H1 (cell line): ENCODE measurements at regions not wholly inside any gene's neighbourhood (a gene's known extent, or its start where the extent isn't known, plus 50 kb on each side); places are given as distances from the start of the nearest gene placed in this dataset.

Experiments used
- CTCF ChIA-PET: fragments of 300-600 bp; sonication (Branson Sonifier 250); formaldehyde crosslinking; loops from one replicate; lab custom pipeline; 2021; ENCODE audit not compliant: partially characterized antibody; lab: Charles Lee
- POLR2A ChIA-PET: fragments of 300-600 bp; sonication (Branson Sonifier 250); formaldehyde crosslinking; loops from one replicate; lab custom pipeline; 2021; ENCODE audit warnings: inconsistent platforms; ENCODE audit not compliant: partially characterized antibody; lab: Charles Lee
- DNase-seq, 2 experiments: peaks; one replicate each; pipeline versions ENCODE4 v3.0.0 to v3.0.0-alpha.2; 2010 to 2022; ENCODE audit warnings: low spot score in 2 of 2, low read depth in 1 of 2, mixed read lengths in 1 of 2
- FAIRE-seq: peaks from 2 replicates; lab custom pipeline; 2011; peaks lifted over from hg19 to GRCh38; lab: Jason Lieb, UNC
- H2AFZ ChIP-seq: 2 replicates; pipeline ENCODE4 v1.8.1; 2012; ENCODE audit warnings: low read length, inconsistent platforms
- H2AK5ac ChIP-seq: 2 replicates; pipeline ENCODE4 v1.6.1; 2013; ENCODE audit warnings: low read depth, low read length
- H2BK120ac ChIP-seq: replicated peaks from 2 replicates; pipeline ENCODE3; 2013; ENCODE audit warnings: low read depth, low read length, inconsistent platforms
- H2BK12ac ChIP-seq: 2 replicates; pipeline ENCODE4 v1.6.1; 2013; ENCODE audit warnings: low read depth, low read length
- H2BK15ac ChIP-seq: 2 replicates; pipeline ENCODE4 v1.6.1; 2013; ENCODE audit warnings: low read length
- H2BK20ac ChIP-seq: 2 replicates; pipeline ENCODE4 v1.6.1; 2013; ENCODE audit warnings: low read length
- H2BK5ac ChIP-seq: 2 replicates; pipeline ENCODE4 v1.6.1; 2013; ENCODE audit warnings: low read depth, low read length
- H3K14ac ChIP-seq: 2 replicates; pipeline ENCODE4 v1.6.1; 2013; ENCODE audit warnings: inconsistent platforms; ENCODE audit not compliant: insufficient read length
- H3K18ac ChIP-seq: 2 replicates; pipeline ENCODE4 v1.6.1; 2013; ENCODE audit warnings: low read length; ENCODE audit errors: extremely low read depth
- H3K23ac ChIP-seq: 2 replicates; pipeline ENCODE4 v1.6.1; 2013; ENCODE audit warnings: inconsistent platforms; ENCODE audit not compliant: insufficient read length
- H3K23me2 ChIP-seq: 2 replicates; pipeline ENCODE4 v1.6.1; 2013; ENCODE audit warnings: low read depth, low read length
- H3K27ac ChIP-seq: 2 replicates; pipeline ENCODE4 v1.6.1; 2011; ENCODE audit warnings: low read depth, low read length, inconsistent platforms
- H3K27me3 ChIP-seq, 4 experiments: replicated peaks in 1 of 4; 1 replicate in 1 of 4; 2 replicates in 3 of 4; pipeline versions ENCODE4 v1.6.1 to v1.8.1; 2011 to 2013; ENCODE audit warnings: low read length in 3 of 4, mild to moderate bottlenecking in 3 of 4, inconsistent platforms in 2 of 4, mixed read lengths in 2 of 4, moderate library complexity in 1 of 4; ENCODE audit not compliant: control insufficient read depth in 3 of 4, insufficient read depth in 3 of 4; ENCODE audit errors: extremely low read depth in 1 of 4
- H3K36me3 ChIP-seq, 4 experiments: 2 replicates each; pipeline versions ENCODE4 v1.6.1 to v1.8.1; 2011 to 2013; ENCODE audit warnings: mild to moderate bottlenecking in 4 of 4, low read length in 3 of 4, moderate library complexity in 2 of 4, control low read depth in 1 of 4, inconsistent platforms in 1 of 4; ENCODE audit not compliant: insufficient read depth in 4 of 4, control insufficient read depth in 2 of 4
- H3K4ac ChIP-seq: replicated peaks from 2 replicates; pipeline ENCODE3; 2013; ENCODE audit warnings: low read length, low read depth, mixed read lengths, inconsistent platforms; ENCODE audit not compliant: insufficient read length
- H3K4me1 ChIP-seq, 4 experiments: replicated peaks in 1 of 4; 1 replicate in 1 of 4; 2 replicates in 3 of 4; pipeline versions ENCODE4 v1.6.1 to v1.8.1; 2011 to 2013; ENCODE audit warnings: low read length in 3 of 4, inconsistent platforms in 2 of 4, mixed read lengths in 1 of 4; ENCODE audit not compliant: insufficient read depth in 4 of 4, control insufficient read depth in 3 of 4
- H3K4me2 ChIP-seq, 2 experiments: 2 replicates each; pipeline versions ENCODE4 v1.6.1 to v1.8.1; 2011 to 2013; ENCODE audit warnings: low read depth in 2 of 2, low read length in 2 of 2, control low read depth in 1 of 2, inconsistent platforms in 1 of 2, mild to moderate bottlenecking in 1 of 2; ENCODE audit not compliant: insufficient read depth in 1 of 2
- H3K4me3 ChIP-seq, 4 experiments: fragments of 200-600, 300-600 bp in 1 of 4; sonication (generic), shearing (Covaris generic), sonication (Bioruptor Twin) in 1 of 4; 2 replicates each; pipeline versions ENCODE4 v1.5.1 to v1.8.1; 2011 to 2016; ENCODE audit warnings: low read length in 4 of 4, low read depth in 3 of 4, control low read depth in 2 of 4, inconsistent platforms in 2 of 4, mild to moderate bottlenecking in 2 of 4, mixed read lengths in 1 of 4, moderate library complexity in 1 of 4; ENCODE audit not compliant: insufficient read depth in 2 of 4; ENCODE audit errors: extremely low read depth in 1 of 4
- H3K56ac ChIP-seq: replicated peaks from 2 replicates; pipeline ENCODE3; 2013; ENCODE audit warnings: low read depth, mild to moderate bottlenecking, mixed read lengths, low read length, inconsistent platforms; ENCODE audit not compliant: insufficient read length
- H3K79me1 ChIP-seq: 2 replicates; pipeline ENCODE4 v1.6.1; 2013; ENCODE audit warnings: low read depth, low read length, control low read depth
- H3K79me2 ChIP-seq, 2 experiments: 2 replicates each; pipeline versions ENCODE4 v1.6.1 to v1.8.1; 2012 to 2013; ENCODE audit warnings: low read length in 2 of 2, mild to moderate bottlenecking in 2 of 2, inconsistent platforms in 1 of 2; ENCODE audit not compliant: insufficient read depth in 2 of 2, control insufficient read depth in 1 of 2
- H3K9ac ChIP-seq, 4 experiments: replicated peaks in 1 of 4; 1 replicate in 1 of 4; 2 replicates in 3 of 4; pipeline versions ENCODE4 v1.6.1 to v1.8.1; 2011 to 2013; ENCODE audit warnings: low read depth in 3 of 4, low read length in 3 of 4, control low read depth in 2 of 4, mild to moderate bottlenecking in 2 of 4, moderate library complexity in 2 of 4, inconsistent platforms in 1 of 4; ENCODE audit errors: extremely low read depth in 1 of 4
- H3K9me3 ChIP-seq, 2 experiments: 2 replicates each; pipeline versions ENCODE4 v1.6.1 to v1.8.1; 2012 to 2013; ENCODE audit warnings: mild to moderate bottlenecking in 2 of 2, moderate library complexity in 2 of 2, control low read depth in 1 of 2, inconsistent platforms in 1 of 2, low read depth in 1 of 2, low read length in 1 of 2, mixed read lengths in 1 of 2; ENCODE audit not compliant: insufficient read depth in 2 of 2
- H4K20me1 ChIP-seq, 2 experiments: replicated peaks in 1 of 2; 2 replicates each; pipeline versions ENCODE3 to v1.8.1; 2011 to 2013; ENCODE audit warnings: inconsistent platforms in 2 of 2, low read length in 2 of 2, mild to moderate bottlenecking in 1 of 2; ENCODE audit not compliant: insufficient read depth in 2 of 2, control insufficient read depth in 1 of 2
- H4K5ac ChIP-seq: 2 replicates; pipeline ENCODE4 v1.6.1; 2013; ENCODE audit warnings: low read length, low read depth, mixed read lengths, inconsistent platforms; ENCODE audit not compliant: insufficient read length
- H4K8ac ChIP-seq: 2 replicates; pipeline ENCODE4 v1.8.0; 2013; ENCODE audit warnings: mild to moderate bottlenecking, moderate library complexity, low read length, inconsistent platforms; ENCODE audit not compliant: insufficient read depth; ENCODE audit errors: extremely low read depth
- H4K91ac ChIP-seq: replicated peaks from 2 replicates; pipeline ENCODE3; 2013; ENCODE audit warnings: low read length, mixed read lengths, inconsistent platforms; ENCODE audit not compliant: insufficient read length
- KDM5A ChIP-seq: fragments of 200-600 bp; IDR thresholded peaks from 2 replicates; pipeline ENCODE4 v1.7.1; 2012; ENCODE audit warnings: mild to moderate bottlenecking, low read length, inconsistent platforms, mixed read lengths
- RAD21 ChIP-seq, 2 experiments: IDR thresholded peaks in 1 of 2; conservative IDR thresholded peaks in 1 of 2; 2 replicates each; pipeline ENCODE4 v1.6.1; 2011; ENCODE audit warnings: low read depth in 2 of 2, low read length in 2 of 2, improper control_type of control experiment in 1 of 2, inconsistent platforms in 1 of 2, mild to moderate bottlenecking in 1 of 2, moderate library complexity in 1 of 2
- WGBS, 2 experiments: shearing (Covaris generic) in 1 of 2; methylation state at CpG; one replicate each; pipeline versions ENCODE4 v1.1.6 to v1.1.7; 2013 to 2015; ENCODE audit warnings: low lambda C conversion rate in 2 of 2, mixed read lengths in 2 of 2, inconsistent platforms in 1 of 2, low coverage in 1 of 2, missing lambda C conversion rate in 1 of 2; ENCODE audit not compliant: insufficient replicate concordance in 2 of 2, insufficient coverage in 1 of 2, insufficient read length in 1 of 2; ENCODE audit errors: extremely low coverage in 1 of 2, missing lambda C conversion rate in 1 of 2; 5-methylcytosine and 5-hydroxymethylcytosine counted together
- TF ChIP-seq, protein P1 (sequence below): IDR thresholded peaks from 2 replicates; pipeline ENCODE4 v1.6.1; 2012; ENCODE audit warnings: inconsistent platforms

DNA sequence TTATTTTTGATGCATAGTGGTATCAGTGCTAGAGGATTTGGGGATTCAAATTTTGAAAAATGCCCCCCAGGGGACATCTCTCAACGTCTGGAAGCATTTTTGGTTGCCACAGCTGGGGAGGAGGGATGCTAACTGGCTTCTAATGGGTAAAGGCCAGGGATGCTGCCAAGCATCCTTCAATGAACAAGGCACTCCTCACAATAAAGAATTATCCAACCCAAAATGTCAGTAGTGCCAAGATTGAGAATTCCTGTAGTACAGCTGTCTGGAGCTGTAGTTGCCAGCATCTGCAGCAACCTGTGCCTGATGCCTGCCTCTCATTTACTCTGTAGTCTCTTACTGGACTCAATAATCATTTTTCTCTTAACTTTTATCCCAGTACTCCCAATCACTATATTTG lies 53.5 kb downstream of the SEPTIN7 start:
- Histone ChIP-seq H3K79me1 (peaks cover under 1% of the 10 kb centered on the region; the same call in 1 of the 2 replicates), H3K14ac (no peak overlapping the region), H2BK5ac (no peak overlapping the region), H3K4me1 (no peaks in the 10 kb centered on the region; a peak in 1 of 7 replicates), H4K8ac (no peak overlapping the region), H3K79me2 (peaks cover 0 to 74% of the 10 kb centered on the region in 2 experiments; a peak in 2 of 4 replicates), H3K9ac (no peak overlapping the region), H2BK120ac (no peak overlapping the region), H4K20me1 (peaks cover 0 to under 1% of the 10 kb centered on the region in 2 experiments), H3K18ac (no peak overlapping the region), H2BK15ac (no peak overlapping the region), H4K5ac (no peak overlapping the region), H3K36me3 (peaks cover 0 to 4% (median 0%) of the 10 kb centered on the region in 4 experiments; a peak in 2 of 8 replicates), H3K23me2 (no peaks in the 10 kb centered on the region), H3K27ac (no peak overlapping the region), H2AK5ac (no peak overlapping the region), H2BK20ac (no peak overlapping the region), H3K4ac (no peak overlapping the region), H3K23ac (no peak overlapping the region), H3K4me3 (no peak overlapping the region), H3K4me2 (no peak overlapping the region), H2AFZ (no peak overlapping the region), H2BK12ac (no peak overlapping the region), H3K9me3 (0 out of 4 replicates have a peak, but pooled peaks cover 0 to 5% of the 10 kb centered on the region in 2 experiments), H3K56ac (no peak overlapping the region), H4K91ac (no peak overlapping the region), H3K27me3 (no peaks in the 10 kb centered on the region)
- POLR2A ChIA-PET = no interaction called here
- CTCF ChIA-PET = no interaction called here
- 78% methylated on average over 1 of the region's 1 CpG; no CpG with 5 or more reads in 1 of the 2 experiments for WGBS, 2 experiments
- no peak for DNase-seq
- FAIRE-seq = no peak
- TF ChIP-seq KDM5A (no peak), RAD21 (IDR thresholded peaks at IDR 0.05 in 1 of 2, conservative IDR thresholded peaks at IDR 0.05 in 1 of 2; ENCODE audit: low read depth in 2 of 2, low read length in 2 of 2) (no peak)
- TF ChIP-seq, protein P1, sequence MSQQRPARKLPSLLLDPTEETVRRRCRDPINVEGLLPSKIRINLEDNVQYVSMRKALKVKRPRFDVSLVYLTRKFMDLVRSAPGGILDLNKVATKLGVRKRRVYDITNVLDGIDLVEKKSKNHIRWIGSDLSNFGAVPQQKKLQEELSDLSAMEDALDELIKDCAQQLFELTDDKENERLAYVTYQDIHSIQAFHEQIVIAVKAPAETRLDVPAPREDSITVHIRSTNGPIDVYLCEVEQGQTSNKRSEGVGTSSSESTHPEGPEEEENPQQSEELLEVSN = no peak
